Neural crest cell (in vitro differentiated cells): ENCODE measurements at regions not wholly inside any gene's neighbourhood (a gene's known extent, or its start where the extent isn't known, plus 50 kb on each side); places are given as distances from the start of the nearest gene placed in this dataset.

Source experiments
- DNase-seq: peaks from one replicate; pipeline ENCODE4 v3.0.0; 2021; ENCODE audit warnings: low read depth, mixed read lengths, low spot score
- H3K27ac Mint-ChIP-seq: one replicate; pipeline ENCODE4 v1.8.0; 2021; ENCODE audit warnings: mild to moderate bottlenecking, mixed read lengths; ENCODE audit not compliant: unreplicated experiment
- H3K27me3 Mint-ChIP-seq: 2 replicates; pipeline ENCODE4 v1.8.0; 2021; ENCODE audit warnings: low read depth, mild to moderate bottlenecking, mixed read lengths
- H3K36me3 Mint-ChIP-seq: 2 replicates; pipeline ENCODE4 v1.8.0; 2021; ENCODE audit warnings: low read depth, mild to moderate bottlenecking, mixed read lengths
- H3K4me1 Mint-ChIP-seq: 2 replicates; pipeline ENCODE4 v1.8.0; 2021; ENCODE audit warnings: mixed read lengths
- H3K4me3 Mint-ChIP-seq: one replicate; pipeline ENCODE4 v1.8.0; 2021; ENCODE audit warnings: mild to moderate bottlenecking, mixed read lengths
- H3K9me3 Mint-ChIP-seq: 2 replicates; pipeline ENCODE4 v1.8.0; 2021; ENCODE audit warnings: mixed read lengths
- CTCF ChIP-seq: fragments of 200-600 bp; sonication (generic); conservative IDR thresholded peaks from 2 replicates; pipeline ENCODE4 v1.5.0; 2021; ENCODE audit warnings: antibody characterized with exemption, mild to moderate bottlenecking

GRCh38 chr14:54252072-54252730, 144.6 kb upstream of the CDKN3 start:
- Mint-ChIP-seq H3K27ac (no peak overlapping the region), H3K4me1 (no peaks in the 10 kb centered on the region), H3K9me3 (no peaks in the 10 kb centered on the region), H3K27me3 (peaks cover 3% of the 10 kb centered on the region), H3K36me3 (no peaks in the 10 kb centered on the region), H3K4me3 (no peak overlapping the region)
- DNase-seq: no peak
- TF ChIP-seq CTCF: no peak

GRCh38 chr14:54253195-54253947, 143.4 kb upstream of the CDKN3 start:
- Mint-ChIP-seq H3K36me3 (no peaks in the 10 kb centered on the region), H3K4me1 (peaks cover 11% of the 10 kb centered on the region), H3K27me3 (peaks cover 3% of the 10 kb centered on the region), H3K9me3 (no peaks in the 10 kb centered on the region), H3K4me3 (no peak overlapping the region), H3K27ac (no peak overlapping the region)
- DNase-seq: no peak
- TF ChIP-seq CTCF: no peak

GRCh38 chr14:54256156-54256555, 140.7 kb upstream of the CDKN3 start:
- H3K4me1 Mint-ChIP-seq: peaks cover 30% of the 10 kb centered on the region
- no peaks in the 10 kb centered on the region for H3K36me3 Mint-ChIP-seq
- no peak overlapping the region for H3K4me3 Mint-ChIP-seq
- H3K27me3 Mint-ChIP-seq: peaks cover 3% of the 10 kb centered on the region
- no peak for DNase-seq
- H3K27ac Mint-ChIP-seq: no peak overlapping the region
- no peak for TF ChIP-seq CTCF
- H3K9me3 Mint-ChIP-seq: peaks cover 3% of the 10 kb centered on the region

- no peak overlapping the region for H3K27ac Mint-ChIP-seq
- TF ChIP-seq CTCF: no peak
- peaks cover 3% of the 10 kb centered on the region for H3K9me3 Mint-ChIP-seq
- H3K27me3 Mint-ChIP-seq: peaks cover 3% of the 10 kb centered on the region
- no peak for DNase-seq
- no peak overlapping the region for H3K4me3 Mint-ChIP-seq
- no peaks in the 10 kb centered on the region for H3K36me3 Mint-ChIP-seq
- H3K4me1 Mint-ChIP-seq: peaks cover 42% of the 10 kb centered on the region
Observed at GRCh38 chr14:54257424-54257823, 139.4 kb upstream of the CDKN3 start.

- no peak overlapping the region for H3K4me3 Mint-ChIP-seq
Observed at GRCh38 chr14:54258382-54258781, 138.4 kb upstream of the CDKN3 start.

More at GRCh38 chr14:54258382-54258781, 138.4 kb upstream of the CDKN3 start:
- Mint-ChIP-seq H3K27me3 (peaks cover 3% of the 10 kb centered on the region), H3K36me3 (no peaks in the 10 kb centered on the region), H3K27ac (no peak overlapping the region), H3K4me1 (peaks cover 42% of the 10 kb centered on the region), H3K9me3 (peaks cover 3% of the 10 kb centered on the region)
- no peak for TF ChIP-seq CTCF
- no peak for DNase-seq
